K562 (cell line): ENCODE measurements at regions not wholly inside any gene's neighbourhood (a gene's known extent, or its start where the extent isn't known, plus 50 kb on each side); places are given as distances from the start of the nearest gene placed in this dataset.

Experiments used
- ATAC-seq: fragments of 200-7000 bp; cut with Tn5 transposase; 3 replicates; pipeline ENCODE4 v1.9.1; 2020; ENCODE audit warnings: moderate library complexity
- BruUV-seq: library from RNA; stranded (reverse); fragments of 400-500 nt; replicated peaks from 2 replicates; lab custom pipeline; 2021; lab: Mats Ljungman, UMichigan
- CTCF ChIA-PET: fragments of 300-600 bp; formaldehyde crosslinking; extraction: SDS; loops from one replicate; lab custom pipeline; 2021; ENCODE audit warnings: low intra/inter-chr PET ratio; lab: Yijun Ruan, JAX
- POLR2A ChIA-PET: fragments of 300-600, 350-650 bp; sonication (Branson Sonifier 250); formaldehyde crosslinking; extraction: SDS; loops from one replicate; lab custom pipeline; 2021; ENCODE audit warnings: antibody characterized with exemption, inconsistent platforms; lab: Yijun Ruan, JAX
- DNase-seq, 4 experiments: peaks; one replicate each; pipeline versions ENCODE4 v3.0.0 to v3.0.0-alpha.2; 2011 to 2018; ENCODE audit warnings: low spot score in 3 of 4, mixed read lengths in 3 of 4; ENCODE audit errors: extremely low read depth in 1 of 4
- FAIRE-seq: peaks from 2 replicates; lab custom pipeline; 2011; peaks lifted over from hg19 to GRCh38; lab: Jason Lieb, UNC
- H2AFZ ChIP-seq: 2 replicates; pipeline ENCODE4 v1.6.0; 2011; ENCODE audit warnings: low read depth, low read length, control low read depth, inconsistent platforms
- H3K27ac ChIP-seq: fragments of 200-600 bp; 3 replicates; pipeline ENCODE4 v1.8.0; 2011; ENCODE audit warnings: low read depth, mild to moderate bottlenecking, control low read depth, inconsistent platforms, low read length, moderate library complexity, mixed read lengths; ENCODE audit errors: extremely low read depth
- H3K27me3 ChIP-seq, 2 experiments: fragments of 300-600 bp in 1 of 2; 2 replicates in 1 of 2; 3 replicates in 1 of 2; pipeline versions ENCODE4 v1.6.0 to v1.8.0; 2011; ENCODE audit warnings: inconsistent platforms in 2 of 2, low read length in 2 of 2, mild to moderate bottlenecking in 1 of 2, mixed read lengths in 1 of 2, moderate library complexity in 1 of 2; ENCODE audit not compliant: control insufficient read depth in 2 of 2, insufficient read depth in 2 of 2
- H3K36me3 ChIP-seq: fragments of 300-600 bp; 3 replicates; pipeline ENCODE4 v1.8.0; 2011; ENCODE audit warnings: mild to moderate bottlenecking, low read length, inconsistent platforms; ENCODE audit not compliant: control insufficient read depth, insufficient read depth
- H3K4me1 ChIP-seq, 2 experiments: fragments of 200-600 bp in 1 of 2; replicated peaks in 1 of 2; 2 replicates in 1 of 2; 3 replicates in 1 of 2; pipeline versions ENCODE4 v1.5.1 to v1.8.0; 2011; ENCODE audit warnings: inconsistent platforms in 2 of 2, low read length in 2 of 2, mild to moderate bottlenecking in 1 of 2, mixed read lengths in 1 of 2, moderate library complexity in 1 of 2; ENCODE audit not compliant: control insufficient read depth in 2 of 2, insufficient read depth in 2 of 2
- H3K4me2 ChIP-seq: 2 replicates; pipeline ENCODE4 v1.6.1; 2011; ENCODE audit warnings: low read length, control low read depth, inconsistent platforms, mixed read lengths; ENCODE audit not compliant: insufficient read depth
- H3K4me3 ChIP-seq: fragments of 200-600 bp; sonication (generic), shearing (Covaris generic); 2 replicates; pipeline ENCODE4 v1.5.1; 2016; ENCODE audit warnings: control low read depth, inconsistent platforms
- H3K79me2 ChIP-seq: fragments of 200-600 bp; 3 replicates; pipeline ENCODE4 v1.8.0; 2011; ENCODE audit warnings: low read length, inconsistent platforms; ENCODE audit not compliant: control insufficient read depth, insufficient read depth
- H3K9ac ChIP-seq, 2 experiments: 2 replicates each; pipeline versions ENCODE4 v1.6.0 to v1.6.1; 2011; ENCODE audit warnings: low read depth in 2 of 2, low read length in 2 of 2, control low read depth in 1 of 2, inconsistent platforms in 1 of 2, mild to moderate bottlenecking in 1 of 2, mixed read lengths in 1 of 2; ENCODE audit not compliant: insufficient read depth in 1 of 2
- H3K9me1 ChIP-seq: one replicate; pipeline ENCODE4 v1.6.0; 2011; ENCODE audit warnings: inconsistent platforms, mild to moderate bottlenecking, low read length, moderate library complexity; ENCODE audit not compliant: control insufficient read depth, insufficient read depth
- H3K9me3 ChIP-seq: replicated peaks from 2 replicates; pipeline ENCODE4 v1.5.1; 2011; ENCODE audit warnings: low read depth, low read length, inconsistent platforms; ENCODE audit not compliant: control insufficient read depth, insufficient read depth
- H4K20me1 ChIP-seq: replicated peaks from 2 replicates; pipeline ENCODE4 v1.6.1; 2011; ENCODE audit warnings: low read length, inconsistent platforms, mixed read lengths; ENCODE audit not compliant: control insufficient read depth, insufficient read depth
- CEBPB ChIP-seq: fragments of 450-650 bp; IDR thresholded peaks from 2 replicates; pipeline ENCODE4 v1.6.1; 2016; ENCODE audit warnings: missing genetic modification characterization, missing compliant biosample characterization
- CEBPG ChIP-seq, 3 experiments: fragments of 200-800 bp in 1 of 3; sonication (Bioruptor generic) in 1 of 3; sonication (generic) in 1 of 3; formaldehyde crosslinking in 1 of 3; IDR thresholded peaks in 2 of 3; conservative IDR thresholded peaks in 1 of 3; 2 replicates each; pipeline versions ENCODE4 v1.6.1 to v1.8.0; 2016 to 2022; ENCODE audit warnings: missing compliant biosample characterization in 2 of 3, missing genetic modification characterization in 2 of 3, mild to moderate bottlenecking in 1 of 3, missing genetic modification reagents in 1 of 3
- HNRNPH1 ChIP-seq: fragments of 200-400 bp; formaldehyde crosslinking; optimal IDR thresholded peaks from 2 replicates; pipeline ENCODE3; 2017; ENCODE audit warnings: low read depth, mild to moderate bottlenecking, low read length, moderate library complexity
- NCOA6 ChIP-seq: fragments of 450-650 bp; IDR thresholded peaks from 2 replicates; pipeline ENCODE4 v1.6.1; 2017; ENCODE audit warnings: mild to moderate bottlenecking
- NFE2L1 ChIP-seq: fragments of 450-650 bp; IDR thresholded peaks from 2 replicates; pipeline ENCODE4 v1.6.1; 2016; ENCODE audit warnings: missing genetic modification characterization, low read depth, mild to moderate bottlenecking, missing compliant biosample characterization, moderate library complexity, borderline replicate concordance
- SETDB1 ChIP-seq: IDR thresholded peaks from one replicate; pipeline ENCODE4 v1.6.1; 2012; ENCODE audit warnings: low read length, control low read depth, inconsistent platforms
- WGBS: fragments of 100-300 bp; shearing (Covaris generic); methylation state at CpG from one replicate; pipeline ENCODE4 v1.1.6; 2016; ENCODE audit warnings: low coverage, mixed read lengths; ENCODE audit not compliant: insufficient coverage; ENCODE audit errors: missing lambda C conversion rate; 5-methylcytosine and 5-hydroxymethylcytosine counted together
- in situ Hi-C: fragments of 300-500 bp; cut with MboI; formaldehyde crosslinking; loops from 4 replicates; pipeline ENCODE4 v1.15.0; 2018; ENCODE audit warnings: inconsistent platforms, mixed read lengths
- intact Hi-C: fragments of 100-400 bp; cut with micrococcal nuclease; formaldehyde crosslinking; loops from 2 replicates; pipeline ENCODE4 v1.14.2; 2022
- TF ChIP-seq, protein P1 (sequence below), 2 experiments: fragments of 450-650 bp; formaldehyde crosslinking in 1 of 2; IDR thresholded peaks; 2 replicates each; pipeline versions ENCODE4 v1.4.0 to v1.6.1; 2014 to 2020; ENCODE audit warnings: mild to moderate bottlenecking in 2 of 2, borderline replicate concordance in 1 of 2, low read depth in 1 of 2
- TF ChIP-seq, protein P2 (sequence below): fragments of 250-450 bp; sonication (Bioruptor Pico); IDR thresholded peaks from 2 replicates; pipeline ENCODE4 v1.9.0; 2021; ENCODE audit warnings: mild to moderate bottlenecking

DNA sequence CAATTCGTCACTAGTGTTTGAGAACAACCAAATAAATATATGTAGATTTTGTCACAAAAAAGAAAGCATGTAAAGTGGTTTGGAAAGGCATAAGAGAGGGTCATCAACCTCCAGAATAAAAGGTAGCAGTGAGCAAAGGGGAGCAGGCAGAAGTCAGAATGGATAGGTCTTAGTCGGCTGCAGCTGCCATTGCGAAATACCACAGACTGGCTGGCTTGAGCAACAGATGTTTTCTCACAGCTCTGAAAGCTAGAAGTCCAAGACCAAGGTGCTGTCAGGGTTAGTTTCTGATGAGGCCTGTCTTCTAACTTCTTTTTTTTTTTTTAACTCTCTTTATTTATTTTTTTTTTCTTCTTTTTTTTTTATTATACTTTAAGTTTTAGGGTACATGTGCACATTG lies 208.1 kb upstream of the PIK3R1 start:
- TF ChIP-seq, protein P1, sequence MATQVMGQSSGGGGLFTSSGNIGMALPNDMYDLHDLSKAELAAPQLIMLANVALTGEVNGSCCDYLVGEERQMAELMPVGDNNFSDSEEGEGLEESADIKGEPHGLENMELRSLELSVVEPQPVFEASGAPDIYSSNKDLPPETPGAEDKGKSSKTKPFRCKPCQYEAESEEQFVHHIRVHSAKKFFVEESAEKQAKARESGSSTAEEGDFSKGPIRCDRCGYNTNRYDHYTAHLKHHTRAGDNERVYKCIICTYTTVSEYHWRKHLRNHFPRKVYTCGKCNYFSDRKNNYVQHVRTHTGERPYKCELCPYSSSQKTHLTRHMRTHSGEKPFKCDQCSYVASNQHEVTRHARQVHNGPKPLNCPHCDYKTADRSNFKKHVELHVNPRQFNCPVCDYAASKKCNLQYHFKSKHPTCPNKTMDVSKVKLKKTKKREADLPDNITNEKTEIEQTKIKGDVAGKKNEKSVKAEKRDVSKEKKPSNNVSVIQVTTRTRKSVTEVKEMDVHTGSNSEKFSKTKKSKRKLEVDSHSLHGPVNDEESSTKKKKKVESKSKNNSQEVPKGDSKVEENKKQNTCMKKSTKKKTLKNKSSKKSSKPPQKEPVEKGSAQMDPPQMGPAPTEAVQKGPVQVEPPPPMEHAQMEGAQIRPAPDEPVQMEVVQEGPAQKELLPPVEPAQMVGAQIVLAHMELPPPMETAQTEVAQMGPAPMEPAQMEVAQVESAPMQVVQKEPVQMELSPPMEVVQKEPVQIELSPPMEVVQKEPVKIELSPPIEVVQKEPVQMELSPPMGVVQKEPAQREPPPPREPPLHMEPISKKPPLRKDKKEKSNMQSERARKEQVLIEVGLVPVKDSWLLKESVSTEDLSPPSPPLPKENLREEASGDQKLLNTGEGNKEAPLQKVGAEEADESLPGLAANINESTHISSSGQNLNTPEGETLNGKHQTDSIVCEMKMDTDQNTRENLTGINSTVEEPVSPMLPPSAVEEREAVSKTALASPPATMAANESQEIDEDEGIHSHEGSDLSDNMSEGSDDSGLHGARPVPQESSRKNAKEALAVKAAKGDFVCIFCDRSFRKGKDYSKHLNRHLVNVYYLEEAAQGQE (IDR thresholded peaks at IDR 0.05; ENCODE audit: borderline replicate concordance) = no peak
- TF ChIP-seq, protein P1 (CRISPR knock-in tag; IDR thresholded peaks at IDR 0.05; ENCODE audit: low read depth) = no peak
- no peak for TF ChIP-seq HNRNPH1
- TF ChIP-seq NFE2L1 (tag) = no peak
- peak; percentile 82 for TF ChIP-seq CEBPB
- TF ChIP-seq NCOA6 = no peak
- no peak for TF ChIP-seq CEBPG (CRISPR knock-in tag; IDR thresholded peaks at IDR 0.05)
- peak; percentile 10 to 59; a peak in 1 of 4 replicates for TF ChIP-seq CEBPG (tag; conservative IDR thresholded peaks at IDR 0.05 in 1 of 2, IDR thresholded peaks at IDR 0.05 in 1 of 2)
- TF ChIP-seq, protein P2, sequence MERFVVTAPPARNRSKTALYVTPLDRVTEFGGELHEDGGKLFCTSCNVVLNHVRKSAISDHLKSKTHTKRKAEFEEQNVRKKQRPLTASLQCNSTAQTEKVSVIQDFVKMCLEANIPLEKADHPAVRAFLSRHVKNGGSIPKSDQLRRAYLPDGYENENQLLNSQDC (CRISPR knock-in tag) = no peak
- TF ChIP-seq SETDB1 = no peak
- no peak overlapping the region for H3K4me2 ChIP-seq
- no peaks in the 10 kb centered on the region for H3K36me3 ChIP-seq
- WGBS = 2% methylated on average over 3 of the region's 3 CpGs
- H4K20me1 ChIP-seq = no peaks in the 10 kb centered on the region
- no peak overlapping the region for H3K27ac ChIP-seq
- no peak for FAIRE-seq
- H3K79me2 ChIP-seq = no peaks in the 10 kb centered on the region
- intact Hi-C loops = no loop called here
- no peak overlapping the region for H3K9ac ChIP-seq
- POLR2A ChIA-PET = no interaction called here
- H3K4me3 ChIP-seq = no peak overlapping the region
- no peak for ATAC-seq
- H3K9me1 ChIP-seq = no peaks in the 10 kb centered on the region
- CTCF ChIA-PET = no interaction called here
- in situ Hi-C loops = no loop called here
- no TSS peak for BruUV-seq
- no peaks in the 10 kb centered on the region; the same call in 1 of the 2 replicates for H3K9me3 ChIP-seq
- H2AFZ ChIP-seq = no peak overlapping the region
- H3K4me1 ChIP-seq = no peaks in the 10 kb centered on the region
- DNase-seq = no peak
- no peaks in the 10 kb centered on the region; a peak in 1 of 5 replicates for H3K27me3 ChIP-seq
